ENCODE measurements at regions not wholly inside any gene's neighbourhood (a gene's known extent, or its start where the extent isn't known, plus 50 kb on each side); places are given as distances from the start of the nearest gene placed in this dataset.

- POLR2A ChIA-PET (ENCODE audit: low non-redundant PET) = no interaction called here
- Histone ChIP-seq H3K27ac (ENCODE audit: low read depth, low read length, poor library complexity, severe bottlenecking) (no peak overlapping the region), H3K4me1 (ENCODE audit: insufficient read depth, low read length, poor library complexity, severe bottlenecking) (no peaks in the 10 kb centered on the region), H3K27me3 (replicated peaks; ENCODE audit: insufficient read depth, low read depth, low read length, poor library complexity) (peaks cover 25% of the 10 kb centered on the region), H3K9me3 (ENCODE audit: low read depth, low read length, poor library complexity, severe bottlenecking) (no peaks in the 10 kb centered on the region), H3K4me3 (ENCODE audit: low read depth, low read length, poor library complexity, severe bottlenecking) (no peak overlapping the region), H3K36me3 (ENCODE audit: insufficient read depth, low read length, poor library complexity, severe bottlenecking) (no peaks in the 10 kb centered on the region)
- CTCF ChIA-PET = no interaction called here
- BruUV-seq (replicated peaks) = no TSS peak
- DNase-seq (ENCODE audit: low spot score) = no peak
- intact Hi-C loops (cut with micrococcal nuclease; ENCODE audit: unreplicated experiment) = no loop called here
- TF ChIP-seq CTCF (conservative IDR thresholded peaks at IDR 0.05; ENCODE audit: low read depth, low read length) (no peak), EZH2 (IDR thresholded peaks at IDR 0.05; ENCODE audit: borderline replicate concordance, low read depth, low read length, poor library complexity, severe bottlenecking) (no peak)
Measured at GRCh38 chr5:60365001-60365400, 335.0 kb downstream of the DEPDC1B start.

- peaks cover 25% of the 10 kb centered on the region for H3K27me3 ChIP-seq (replicated peaks; ENCODE audit: insufficient read depth, low read depth, low read length, poor library complexity)
- no peaks in the 10 kb centered on the region for H3K4me1 ChIP-seq (ENCODE audit: insufficient read depth, low read length, poor library complexity, severe bottlenecking)
- no TSS peak for BruUV-seq (replicated peaks)
- ChIA-PET POLR2A (ENCODE audit: low non-redundant PET) (no interaction called here), CTCF (no interaction called here)
- no peak overlapping the region for H3K27ac ChIP-seq (ENCODE audit: low read depth, low read length, poor library complexity, severe bottlenecking)
- no peak for TF ChIP-seq EZH2 (IDR thresholded peaks at IDR 0.05; ENCODE audit: borderline replicate concordance, low read depth, low read length, poor library complexity, severe bottlenecking)
- intact Hi-C loops (cut with micrococcal nuclease; ENCODE audit: unreplicated experiment) = no loop called here
- H3K4me3 ChIP-seq (ENCODE audit: low read depth, low read length, poor library complexity, severe bottlenecking) = no peak overlapping the region
- DNase-seq (ENCODE audit: low spot score) = no peak
- H3K9me3 ChIP-seq (ENCODE audit: low read depth, low read length, poor library complexity, severe bottlenecking) = no peaks in the 10 kb centered on the region
- H3K36me3 ChIP-seq (ENCODE audit: insufficient read depth, low read length, poor library complexity, severe bottlenecking) = no peaks in the 10 kb centered on the region
Measured at GRCh38 chr5:60362158-60362557, 337.8 kb downstream of the DEPDC1B start.

- H3K4me3 ChIP-seq (ENCODE audit: low read depth, low read length, poor library complexity, severe bottlenecking) = no peak overlapping the region
- H3K36me3 ChIP-seq (ENCODE audit: insufficient read depth, low read length, poor library complexity, severe bottlenecking) = no peaks in the 10 kb centered on the region
- TF ChIP-seq EZH2 (IDR thresholded peaks at IDR 0.05; ENCODE audit: borderline replicate concordance, low read depth, low read length, poor library complexity, severe bottlenecking) (no peak), CTCF (conservative IDR thresholded peaks at IDR 0.05; ENCODE audit: low read depth, low read length) (no peak)
- BruUV-seq (replicated peaks) = no TSS peak
- DNase-seq (ENCODE audit: low spot score) = no peak
- no peak overlapping the region for H3K27ac ChIP-seq (ENCODE audit: low read depth, low read length, poor library complexity, severe bottlenecking)
- no peaks in the 10 kb centered on the region for H3K4me1 ChIP-seq (ENCODE audit: insufficient read depth, low read length, poor library complexity, severe bottlenecking)
- intact Hi-C loops (cut with micrococcal nuclease; ENCODE audit: unreplicated experiment) = no loop called here
- ChIA-PET CTCF (no interaction called here), POLR2A (ENCODE audit: low non-redundant PET) (no interaction called here)
- H3K27me3 ChIP-seq (replicated peaks; ENCODE audit: insufficient read depth, low read depth, low read length, poor library complexity) = peaks cover 25% of the 10 kb centered on the region
- H3K9me3 ChIP-seq (ENCODE audit: low read depth, low read length, poor library complexity, severe bottlenecking) = no peaks in the 10 kb centered on the region
Measured at GRCh38 chr5:60360355-60360754, 339.6 kb downstream of the DEPDC1B start.

GRCh38 chr5:60357302-60357701, 342.7 kb downstream of the DEPDC1B start:
- no peak overlapping the region for H3K4me3 ChIP-seq (ENCODE audit: low read depth, low read length, poor library complexity, severe bottlenecking)
- H3K36me3 ChIP-seq (ENCODE audit: insufficient read depth, low read length, poor library complexity, severe bottlenecking) = no peaks in the 10 kb centered on the region
- no peaks in the 10 kb centered on the region for H3K4me1 ChIP-seq (ENCODE audit: insufficient read depth, low read length, poor library complexity, severe bottlenecking)
- H3K9me3 ChIP-seq (ENCODE audit: low read depth, low read length, poor library complexity, severe bottlenecking) = no peaks in the 10 kb centered on the region
- no peak for TF ChIP-seq EZH2 (IDR thresholded peaks at IDR 0.05; ENCODE audit: borderline replicate concordance, low read depth, low read length, poor library complexity, severe bottlenecking)
- no peak for TF ChIP-seq CTCF (conservative IDR thresholded peaks at IDR 0.05; ENCODE audit: low read depth, low read length)
- H3K27me3 ChIP-seq (replicated peaks; ENCODE audit: insufficient read depth, low read depth, low read length, poor library complexity) = peaks cover 5% of the 10 kb centered on the region
- intact Hi-C loops (cut with micrococcal nuclease; ENCODE audit: unreplicated experiment) = no loop called here
- no peak overlapping the region for H3K27ac ChIP-seq (ENCODE audit: low read depth, low read length, poor library complexity, severe bottlenecking)
- BruUV-seq (replicated peaks) = no TSS peak
- DNase-seq (ENCODE audit: low spot score) = no peak
- ChIA-PET POLR2A (ENCODE audit: low non-redundant PET) (no interaction called here), CTCF (no interaction called here)

All from A673 (cell line).